ENCODE measurements at regions not wholly inside any gene's neighbourhood (a gene's known extent, or its start where the extent isn't known, plus 50 kb on each side); places are given as distances from the start of the nearest gene placed in this dataset.

DNA sequence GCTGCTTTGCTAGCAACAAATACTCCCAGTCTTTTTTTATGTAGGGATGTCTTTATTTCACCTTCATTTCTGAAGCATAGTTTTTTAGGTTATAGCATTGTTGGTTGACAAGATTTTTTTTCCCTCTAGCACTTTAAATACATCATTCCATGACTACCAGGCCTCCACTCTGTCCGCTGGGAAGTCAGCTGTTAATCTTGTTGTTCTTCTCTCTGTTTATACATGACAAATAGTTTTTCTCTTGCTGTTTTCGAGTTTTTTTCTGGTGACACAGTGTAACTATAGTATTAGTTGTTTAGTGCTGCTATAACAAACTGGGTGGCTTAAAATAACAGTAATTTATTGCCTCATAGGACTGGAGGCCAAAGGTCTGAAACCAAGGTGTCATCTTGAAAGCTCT is 205.5 kb upstream of the CNTNAP4 start:
- TF ChIP-seq, protein P1, sequence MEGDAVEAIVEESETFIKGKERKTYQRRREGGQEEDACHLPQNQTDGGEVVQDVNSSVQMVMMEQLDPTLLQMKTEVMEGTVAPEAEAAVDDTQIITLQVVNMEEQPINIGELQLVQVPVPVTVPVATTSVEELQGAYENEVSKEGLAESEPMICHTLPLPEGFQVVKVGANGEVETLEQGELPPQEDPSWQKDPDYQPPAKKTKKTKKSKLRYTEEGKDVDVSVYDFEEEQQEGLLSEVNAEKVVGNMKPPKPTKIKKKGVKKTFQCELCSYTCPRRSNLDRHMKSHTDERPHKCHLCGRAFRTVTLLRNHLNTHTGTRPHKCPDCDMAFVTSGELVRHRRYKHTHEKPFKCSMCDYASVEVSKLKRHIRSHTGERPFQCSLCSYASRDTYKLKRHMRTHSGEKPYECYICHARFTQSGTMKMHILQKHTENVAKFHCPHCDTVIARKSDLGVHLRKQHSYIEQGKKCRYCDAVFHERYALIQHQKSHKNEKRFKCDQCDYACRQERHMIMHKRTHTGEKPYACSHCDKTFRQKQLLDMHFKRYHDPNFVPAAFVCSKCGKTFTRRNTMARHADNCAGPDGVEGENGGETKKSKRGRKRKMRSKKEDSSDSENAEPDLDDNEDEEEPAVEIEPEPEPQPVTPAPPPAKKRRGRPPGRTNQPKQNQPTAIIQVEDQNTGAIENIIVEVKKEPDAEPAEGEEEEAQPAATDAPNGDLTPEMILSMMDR (IDR thresholded peaks at IDR 0.05) = no peak
- no peak for TF ChIP-seq POLR2A (IDR thresholded peaks at IDR 0.05)
